Superior temporal gyrus (tissue), 1 donor: ENCODE measurements at regions not wholly inside any gene's neighbourhood (a gene's known extent, or its start where the extent isn't known, plus 50 kb on each side); places are given as distances from the start of the nearest gene placed in this dataset.
"Not testable (repeated sequence)": the region's sequence is repeated elsewhere in the genome, so short reads cannot be mapped to it uniquely, and the experiment has no call there.

Source experiments
- DNase-seq: peaks from one replicate; pipeline ENCODE4 v3.0.0-alpha.2; 2016; ENCODE audit errors: extremely low spot score

- DNase-seq: no peak
Observed at GRCh38 chr9:38186404-38187115, 117.5 kb upstream of the SHB start.

- DNase-seq: no peak
Observed at GRCh38 chr9:38185647-38186403, 116.8 kb upstream of the SHB start.

- DNase-seq: no peak
Observed at GRCh38 chr9:38183994-38184568, 115.1 kb upstream of the SHB start.

GRCh38 chr9:38182321-38182720 is 113.3 kb upstream of the SHB start:
- DNase-seq: no peak

GRCh38 chr9:38181866-38182265 is 112.8 kb upstream of the SHB start:
- DNase-seq: no peak

- DNase-seq: no peak
Observed at GRCh38 chr9:38181232-38181631, 112.2 kb upstream of the SHB start.

GRCh38 chr9:38180656-38181055 is 111.6 kb upstream of the SHB start:
- no peak for DNase-seq

- DNase-seq: no peak
Observed at GRCh38 chr9:38179965-38180364, 110.9 kb upstream of the SHB start.

GRCh38 chr9:38178237-38178636 is 109.2 kb upstream of the SHB start:
- DNase-seq: no peak

- no peak for DNase-seq
Observed at GRCh38 chr9:38177680-38178079, 108.7 kb upstream of the SHB start.

GRCh38 chr9:38176251-38176650 is 107.2 kb upstream of the SHB start:
- no peak for DNase-seq

GRCh38 chr9:38175423-38175822 is 106.4 kb upstream of the SHB start:
- no peak for DNase-seq

GRCh38 chr9:38172586-38172985 is 103.6 kb upstream of the SHB start:
- DNase-seq: no peak

GRCh38 chr9:38171926-38172325 is 102.9 kb upstream of the SHB start:
- no peak for DNase-seq

- DNase-seq: no peak
Observed at GRCh38 chr9:38171538-38171884, 102.5 kb upstream of the SHB start.

- not testable (repeated sequence) for DNase-seq
Observed at GRCh38 chr9:38170763-38171537, 101.9 kb upstream of the SHB start.

- DNase-seq: not testable (repeated sequence)
Observed at GRCh38 chr9:38170155-38170554, 101.1 kb upstream of the SHB start.

- no peak for DNase-seq
Observed at GRCh38 chr9:38166501-38166900, 97.5 kb upstream of the SHB start.

GRCh38 chr9:38164659-38165221 is 95.7 kb upstream of the SHB start:
- DNase-seq: no peak

- no peak for DNase-seq
Observed at GRCh38 chr9:38163518-38163917, 94.5 kb upstream of the SHB start.

- no peak for DNase-seq
Observed at GRCh38 chr9:38162332-38163211, 93.5 kb upstream of the SHB start.
